Astrocyte (in vitro differentiated cells and primary cell): ENCODE measurements at regions not wholly inside any gene's neighbourhood (a gene's known extent, or its start where the extent isn't known, plus 50 kb on each side); places are given as distances from the start of the nearest gene placed in this dataset.
A peak's percentile ranks its signal among the peaks of the same experiment; 100 is the strongest.

Experiments used
- DNase-seq: peaks from one replicate; pipeline ENCODE4 v3.0.0-alpha.2; 2010; ENCODE audit warnings: low read depth
- FAIRE-seq: peaks from 2 replicates; lab custom pipeline; 2011; peaks lifted over from hg19 to GRCh38; lab: Jason Lieb, UNC
- H2AFZ ChIP-seq: 2 replicates; pipeline ENCODE4 v1.6.0; 2012; ENCODE audit warnings: low read depth, low read length, inconsistent platforms
- H3K27ac ChIP-seq: 2 replicates; pipeline ENCODE4 v1.5.1; 2011; ENCODE audit warnings: low read depth, low read length, inconsistent platforms
- H3K27me3 ChIP-seq: 2 replicates; pipeline ENCODE4 v1.6.0; 2011; ENCODE audit warnings: low read length, inconsistent platforms; ENCODE audit not compliant: insufficient read depth
- H3K36me3 ChIP-seq: 2 replicates; pipeline ENCODE4 v1.5.1; 2011; ENCODE audit warnings: low read length, inconsistent platforms; ENCODE audit not compliant: insufficient read depth
- H3K4me1 ChIP-seq: 2 replicates; pipeline ENCODE4 v1.5.1; 2011; ENCODE audit warnings: low read length, inconsistent platforms; ENCODE audit not compliant: insufficient read depth
- H3K4me2 ChIP-seq: 2 replicates; pipeline ENCODE4 v1.6.0; 2012; ENCODE audit warnings: low read length, inconsistent platforms
- H3K4me3 ChIP-seq: 2 replicates; pipeline ENCODE4 v1.5.1; 2011; ENCODE audit warnings: low read depth, mild to moderate bottlenecking, low read length, inconsistent platforms; ENCODE audit not compliant: insufficient read depth
- H3K79me2 ChIP-seq: 2 replicates; pipeline ENCODE4 v1.6.0; 2012; ENCODE audit warnings: mild to moderate bottlenecking, low read length, inconsistent platforms; ENCODE audit not compliant: insufficient read depth
- H3K9ac ChIP-seq: 2 replicates; pipeline ENCODE4 v1.6.0; 2012; ENCODE audit warnings: mild to moderate bottlenecking, low read length, inconsistent platforms
- H3K9me3 ChIP-seq: 2 replicates; pipeline ENCODE4 v1.5.1; 2012; ENCODE audit warnings: low read depth, mild to moderate bottlenecking, low read length, inconsistent platforms; ENCODE audit not compliant: insufficient read depth
- H4K20me1 ChIP-seq: 2 replicates; pipeline ENCODE4 v1.6.0; 2012; ENCODE audit warnings: low read length, inconsistent platforms; ENCODE audit not compliant: insufficient read depth
- H3K27ac Mint-ChIP-seq: one replicate; pipeline ENCODE4 v1.8.0; 2021; ENCODE audit warnings: mild to moderate bottlenecking, mixed read lengths; ENCODE audit not compliant: unreplicated experiment
- H3K27me3 Mint-ChIP-seq: one replicate; pipeline ENCODE4 v1.8.0; 2021; ENCODE audit warnings: low read depth, mixed read lengths; ENCODE audit not compliant: unreplicated experiment
- H3K36me3 Mint-ChIP-seq: one replicate; pipeline ENCODE4 v1.8.0; 2021; ENCODE audit warnings: low read depth, mixed read lengths; ENCODE audit not compliant: unreplicated experiment
- H3K4me1 Mint-ChIP-seq: one replicate; pipeline ENCODE4 v1.8.0; 2021; ENCODE audit warnings: low read depth, mixed read lengths; ENCODE audit not compliant: unreplicated experiment
- H3K4me3 Mint-ChIP-seq: one replicate; pipeline ENCODE4 v1.8.0; 2021; ENCODE audit warnings: mild to moderate bottlenecking, moderate library complexity, mixed read lengths; ENCODE audit not compliant: unreplicated experiment
- H3K9me3 Mint-ChIP-seq: one replicate; pipeline ENCODE4 v1.8.0; 2021; ENCODE audit warnings: mild to moderate bottlenecking, mixed read lengths; ENCODE audit not compliant: unreplicated experiment
- EZH2 ChIP-seq: IDR thresholded peaks from 2 replicates; pipeline ENCODE4 v1.6.1; 2012; ENCODE audit warnings: mild to moderate bottlenecking, low read length, inconsistent platforms; ENCODE audit not compliant: insufficient read depth
- TF ChIP-seq, protein P1 (sequence below): IDR thresholded peaks from 2 replicates; pipeline ENCODE4 v1.5.1; 2011; ENCODE audit warnings: low read depth, mild to moderate bottlenecking, inconsistent platforms, low read length, moderate library complexity; ENCODE audit not compliant: insufficient read depth

DNA sequence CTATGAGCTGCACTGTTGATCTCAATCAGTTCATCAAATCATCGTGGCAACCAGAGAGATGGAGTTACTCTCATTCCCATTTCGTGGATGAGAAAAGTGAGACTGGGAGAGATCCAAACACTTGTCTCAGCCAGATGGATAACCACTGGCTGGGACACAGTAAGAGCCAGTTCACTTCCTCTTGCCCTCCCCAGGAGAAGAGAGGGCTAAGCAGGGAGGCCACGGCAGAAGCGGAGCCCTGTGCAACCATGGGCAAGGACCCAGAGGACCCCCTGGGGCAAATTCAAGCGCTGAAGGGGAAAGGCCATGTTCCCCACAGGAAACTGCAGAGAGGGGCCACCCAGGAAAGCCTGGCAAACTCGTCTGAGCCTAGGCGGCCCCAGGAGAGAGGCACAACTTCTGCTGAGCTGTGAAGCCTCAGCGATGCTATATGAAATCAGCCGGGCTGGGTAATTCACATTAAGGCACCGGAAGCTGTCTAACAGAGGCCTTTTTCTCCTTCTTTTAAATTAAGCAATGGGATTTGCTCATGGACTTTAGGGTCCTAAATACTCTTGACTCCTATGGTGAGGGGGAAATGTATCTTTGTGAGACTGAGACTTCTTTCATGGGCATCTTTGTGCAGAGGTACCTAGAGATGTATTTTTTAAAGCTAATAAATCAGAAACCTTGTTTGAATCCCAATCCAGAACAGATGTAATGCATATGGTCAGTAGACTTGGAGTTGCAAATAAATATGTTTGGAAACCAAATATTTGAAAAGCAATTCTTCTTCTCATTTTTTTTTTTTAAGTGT, 137.1 kb upstream of the SMIM23 start:
- FAIRE-seq (no peak), DNase-seq (no peak)
- Mint-ChIP-seq H3K27me3 (peaks cover 9% of the 10 kb centered on the region), H3K4me3 (no peak overlapping the region), H3K27ac (peak overlapping the region; percentile 64), H3K36me3 (no peaks in the 10 kb centered on the region), H3K9me3 (peaks cover 6% of the 10 kb centered on the region), H3K4me1 (peaks cover 51% of the 10 kb centered on the region)
- TF ChIP-seq, protein P1, sequence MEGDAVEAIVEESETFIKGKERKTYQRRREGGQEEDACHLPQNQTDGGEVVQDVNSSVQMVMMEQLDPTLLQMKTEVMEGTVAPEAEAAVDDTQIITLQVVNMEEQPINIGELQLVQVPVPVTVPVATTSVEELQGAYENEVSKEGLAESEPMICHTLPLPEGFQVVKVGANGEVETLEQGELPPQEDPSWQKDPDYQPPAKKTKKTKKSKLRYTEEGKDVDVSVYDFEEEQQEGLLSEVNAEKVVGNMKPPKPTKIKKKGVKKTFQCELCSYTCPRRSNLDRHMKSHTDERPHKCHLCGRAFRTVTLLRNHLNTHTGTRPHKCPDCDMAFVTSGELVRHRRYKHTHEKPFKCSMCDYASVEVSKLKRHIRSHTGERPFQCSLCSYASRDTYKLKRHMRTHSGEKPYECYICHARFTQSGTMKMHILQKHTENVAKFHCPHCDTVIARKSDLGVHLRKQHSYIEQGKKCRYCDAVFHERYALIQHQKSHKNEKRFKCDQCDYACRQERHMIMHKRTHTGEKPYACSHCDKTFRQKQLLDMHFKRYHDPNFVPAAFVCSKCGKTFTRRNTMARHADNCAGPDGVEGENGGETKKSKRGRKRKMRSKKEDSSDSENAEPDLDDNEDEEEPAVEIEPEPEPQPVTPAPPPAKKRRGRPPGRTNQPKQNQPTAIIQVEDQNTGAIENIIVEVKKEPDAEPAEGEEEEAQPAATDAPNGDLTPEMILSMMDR = no peak
- no peak for TF ChIP-seq EZH2
- no peaks in the 10 kb centered on the region for H3K9me3 ChIP-seq
- H3K36me3 ChIP-seq = no peaks in the 10 kb centered on the region
- H3K4me1 ChIP-seq = peaks cover 19% of the 10 kb centered on the region
- H3K9ac ChIP-seq = no peak overlapping the region
- H2AFZ ChIP-seq = no peak overlapping the region
- H3K4me2 ChIP-seq = peak overlapping the region; percentile 72
- no peak overlapping the region for H3K4me3 ChIP-seq
- H3K79me2 ChIP-seq = no peaks in the 10 kb centered on the region
- H4K20me1 ChIP-seq = no peaks in the 10 kb centered on the region
- no peaks in the 10 kb centered on the region for H3K27me3 ChIP-seq
- H3K27ac ChIP-seq = peak overlapping the region; percentile 55

DNA sequence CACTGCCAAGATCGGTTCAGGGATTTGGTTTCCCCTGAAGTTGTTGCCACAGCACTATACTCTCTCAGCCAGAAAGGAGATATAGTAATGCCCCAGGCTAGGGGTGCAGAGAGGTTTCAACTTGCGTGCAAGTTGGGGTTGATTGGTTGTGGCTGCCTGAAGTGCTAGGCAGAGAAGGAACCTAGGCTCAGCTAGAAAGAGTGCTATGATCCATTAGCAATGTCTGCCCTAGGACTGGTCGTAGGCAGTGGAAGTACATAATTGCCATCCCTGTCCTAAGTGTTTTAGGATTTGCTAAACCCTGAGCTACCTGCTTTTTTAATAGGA, 136.6 kb upstream of the SMIM23 start:
- H3K9ac ChIP-seq = no peak overlapping the region
- H3K27ac Mint-ChIP-seq = no peak overlapping the region
- no peak overlapping the region for H3K4me3 Mint-ChIP-seq
- TF ChIP-seq EZH2 = no peak
- TF ChIP-seq, protein P1 = no peak
- H3K4me1 Mint-ChIP-seq = peaks cover 47% of the 10 kb centered on the region
- H3K9me3 ChIP-seq = no peaks in the 10 kb centered on the region
- no peaks in the 10 kb centered on the region for H4K20me1 ChIP-seq
- H3K36me3 Mint-ChIP-seq = no peaks in the 10 kb centered on the region
- H3K9me3 Mint-ChIP-seq = peaks cover 6% of the 10 kb centered on the region
- H3K4me1 ChIP-seq = peaks cover 19% of the 10 kb centered on the region
- no peak overlapping the region for H3K4me3 ChIP-seq
- H2AFZ ChIP-seq = no peak overlapping the region
- no peaks in the 10 kb centered on the region for H3K36me3 ChIP-seq
- H3K79me2 ChIP-seq = no peaks in the 10 kb centered on the region
- H3K27ac ChIP-seq = no peak overlapping the region
- DNase-seq (no peak), FAIRE-seq (no peak)
- no peak overlapping the region for H3K4me2 ChIP-seq
- H3K27me3 ChIP-seq = no peaks in the 10 kb centered on the region
- H3K27me3 Mint-ChIP-seq = peaks cover 5% of the 10 kb centered on the region

DNA sequence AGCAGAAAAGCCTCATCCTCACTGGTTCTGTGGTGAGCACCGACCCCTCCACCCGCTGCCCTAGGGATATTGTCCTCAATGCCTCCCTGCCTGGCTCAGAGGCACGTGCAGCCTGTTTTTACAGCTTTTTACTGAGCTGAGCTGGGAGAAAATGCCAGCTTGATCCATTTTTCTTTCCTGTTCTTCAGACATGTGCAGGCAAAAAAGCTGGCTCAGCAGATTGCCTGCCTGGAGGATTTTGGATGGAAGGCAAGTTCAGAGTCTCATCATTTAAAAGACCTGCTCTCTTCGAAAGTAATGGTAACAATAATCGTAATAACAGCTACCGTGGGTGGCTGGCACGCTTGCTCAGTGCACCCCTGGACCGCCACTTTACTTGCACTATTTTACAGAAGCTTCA, 135.0 kb upstream of the SMIM23 start:
- Mint-ChIP-seq H3K27ac (no peak overlapping the region), H3K36me3 (no peaks in the 10 kb centered on the region), H3K4me1 (peaks cover 42% of the 10 kb centered on the region), H3K9me3 (peaks cover 5% of the 10 kb centered on the region), H3K27me3 (peaks cover 3% of the 10 kb centered on the region), H3K4me3 (no peak overlapping the region)
- H3K9me3 ChIP-seq = no peaks in the 10 kb centered on the region
- TF ChIP-seq EZH2 = no peak
- TF ChIP-seq, protein P1 = no peak
- H3K4me3 ChIP-seq = no peak overlapping the region
- H3K9ac ChIP-seq = no peak overlapping the region
- H3K27me3 ChIP-seq = no peaks in the 10 kb centered on the region
- H3K4me1 ChIP-seq = peaks cover 19% of the 10 kb centered on the region
- no peaks in the 10 kb centered on the region for H3K79me2 ChIP-seq
- DNase-seq (no peak), FAIRE-seq (no peak)
- no peak overlapping the region for H3K4me2 ChIP-seq
- H2AFZ ChIP-seq = no peak overlapping the region
- H4K20me1 ChIP-seq = no peaks in the 10 kb centered on the region
- no peak overlapping the region for H3K27ac ChIP-seq
- H3K36me3 ChIP-seq = no peaks in the 10 kb centered on the region
